Astrocyte of the cerebellum (primary cell): ENCODE measurements at regions not wholly inside any gene's neighbourhood (a gene's known extent, or its start where the extent isn't known, plus 50 kb on each side); places are given as distances from the start of the nearest gene placed in this dataset.

Experiments
- DNase-seq: peaks from one replicate; pipeline ENCODE4 v3.0.0-alpha.2; 2011; ENCODE audit warnings: low read depth
- H3K4me3 ChIP-seq: 2 replicates; pipeline ENCODE4 v1.5.1; 2011; ENCODE audit warnings: mild to moderate bottlenecking, low read depth, low read length, moderate library complexity
- in situ Hi-C: cut with HindIII; loops from 2 replicates; pipeline ENCODE4 v1.10.0; 2017; ENCODE audit warnings: low sequenced_read_pairs
- TF ChIP-seq, protein P1 (sequence below): IDR thresholded peaks from 2 replicates; pipeline ENCODE4 v1.5.1; 2012; ENCODE audit warnings: low read length, low read depth, moderate library complexity, mild to moderate bottlenecking; ENCODE audit errors: missing control alignments

DNA sequence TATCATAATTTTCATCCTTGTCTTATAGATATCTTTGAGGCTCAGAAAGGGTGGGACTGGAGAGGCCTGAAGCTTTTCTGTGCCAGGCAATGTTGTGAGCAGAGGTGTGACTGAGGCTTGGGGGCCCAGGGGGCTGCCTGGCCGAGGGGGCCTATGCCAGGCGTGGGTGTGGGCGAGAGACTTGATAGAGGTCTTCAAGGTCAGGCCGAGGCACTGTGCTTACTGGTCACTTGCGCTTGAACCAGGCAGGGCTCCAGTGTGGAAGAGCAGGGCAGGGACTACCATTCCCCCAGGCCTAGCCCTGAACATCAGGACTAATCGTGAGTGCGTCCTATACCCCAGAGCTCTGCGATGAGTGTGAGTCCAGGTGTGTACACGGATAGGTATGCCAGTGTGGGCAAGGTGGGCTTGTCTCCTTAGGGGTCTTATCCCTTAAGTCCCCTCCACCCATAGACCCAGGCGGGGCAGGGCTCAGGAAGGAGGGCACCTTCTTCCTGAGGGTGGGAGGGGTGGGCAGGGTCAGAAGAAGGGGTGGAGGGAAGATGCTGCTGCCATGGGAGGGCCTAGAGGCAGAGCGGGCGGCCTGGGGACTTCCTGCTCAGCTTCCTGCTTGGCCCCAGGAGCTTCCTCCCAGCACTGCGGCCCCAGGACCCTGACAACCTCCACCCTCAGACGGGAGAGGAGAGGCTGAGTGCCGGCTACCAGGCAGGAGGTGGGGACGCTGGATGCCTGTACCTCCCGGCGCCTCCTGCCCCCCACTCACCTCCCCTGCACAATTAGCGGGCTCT is 84.7 kb downstream of the LINGO1 start:
- in situ Hi-C loops = loop anchor here (25.0 kb wide), 1 partner anchor 336 kb away; no protein-coding TSS in a partner anchor
- H3K4me3 ChIP-seq = no peak overlapping the region
- DNase-seq = no peak
- TF ChIP-seq, protein P1, sequence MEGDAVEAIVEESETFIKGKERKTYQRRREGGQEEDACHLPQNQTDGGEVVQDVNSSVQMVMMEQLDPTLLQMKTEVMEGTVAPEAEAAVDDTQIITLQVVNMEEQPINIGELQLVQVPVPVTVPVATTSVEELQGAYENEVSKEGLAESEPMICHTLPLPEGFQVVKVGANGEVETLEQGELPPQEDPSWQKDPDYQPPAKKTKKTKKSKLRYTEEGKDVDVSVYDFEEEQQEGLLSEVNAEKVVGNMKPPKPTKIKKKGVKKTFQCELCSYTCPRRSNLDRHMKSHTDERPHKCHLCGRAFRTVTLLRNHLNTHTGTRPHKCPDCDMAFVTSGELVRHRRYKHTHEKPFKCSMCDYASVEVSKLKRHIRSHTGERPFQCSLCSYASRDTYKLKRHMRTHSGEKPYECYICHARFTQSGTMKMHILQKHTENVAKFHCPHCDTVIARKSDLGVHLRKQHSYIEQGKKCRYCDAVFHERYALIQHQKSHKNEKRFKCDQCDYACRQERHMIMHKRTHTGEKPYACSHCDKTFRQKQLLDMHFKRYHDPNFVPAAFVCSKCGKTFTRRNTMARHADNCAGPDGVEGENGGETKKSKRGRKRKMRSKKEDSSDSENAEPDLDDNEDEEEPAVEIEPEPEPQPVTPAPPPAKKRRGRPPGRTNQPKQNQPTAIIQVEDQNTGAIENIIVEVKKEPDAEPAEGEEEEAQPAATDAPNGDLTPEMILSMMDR = no peak

- no peak for DNase-seq
- TF ChIP-seq, protein P1 = no peak
- no peak overlapping the region for H3K4me3 ChIP-seq
- in situ Hi-C loops = loop anchor here (25.0 kb wide), 1 partner anchor 335 kb away; no protein-coding TSS in a partner anchor
These were observed 85.8 kb downstream of the LINGO1 start for GRCh38 chr15:77546870-77547269.

GRCh38 chr15:77546050-77546501 is 86.6 kb downstream of the LINGO1 start:
- TF ChIP-seq, protein P1 = no peak
- in situ Hi-C loops = loop anchor here (25.0 kb wide), 1 partner anchor 334 kb away; no protein-coding TSS in a partner anchor
- H3K4me3 ChIP-seq = no peak overlapping the region
- peak; percentile 71 for DNase-seq

DNA sequence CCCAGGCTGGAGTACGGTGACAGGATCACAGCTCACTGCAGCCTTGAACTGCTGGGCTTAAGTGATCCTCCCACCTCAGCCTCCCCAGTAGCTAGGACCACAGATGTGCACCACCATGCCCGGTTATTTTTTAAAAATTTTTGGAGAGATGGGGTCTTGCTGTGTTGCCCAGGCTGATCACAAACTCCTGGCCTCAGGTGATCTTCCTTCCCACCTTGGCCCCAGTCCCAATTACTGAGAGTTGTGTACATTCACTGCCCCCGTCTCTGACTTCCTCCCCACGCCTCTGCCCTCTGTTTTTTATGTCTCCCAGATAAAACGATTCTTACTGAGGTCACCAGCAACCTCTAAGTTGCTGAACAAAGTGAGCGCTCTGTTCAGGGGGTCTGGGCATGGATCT is 87.7 kb downstream of the LINGO1 start:
- TF ChIP-seq, protein P1 = no peak
- in situ Hi-C loops = loop anchor here (25.0 kb wide), 1 partner anchor 333 kb away; no protein-coding TSS in a partner anchor
- no peak overlapping the region for H3K4me3 ChIP-seq
- DNase-seq = no peak

- H3K4me3 ChIP-seq = no peak overlapping the region
- in situ Hi-C loops = loop anchor here (25.0 kb wide), 1 partner anchor 332 kb away; no protein-coding TSS in a partner anchor
- TF ChIP-seq, protein P1 = no peak
- DNase-seq = no peak
These were observed 88.5 kb downstream of the LINGO1 start for GRCh38 chr15:77544162-77544561.

DNA sequence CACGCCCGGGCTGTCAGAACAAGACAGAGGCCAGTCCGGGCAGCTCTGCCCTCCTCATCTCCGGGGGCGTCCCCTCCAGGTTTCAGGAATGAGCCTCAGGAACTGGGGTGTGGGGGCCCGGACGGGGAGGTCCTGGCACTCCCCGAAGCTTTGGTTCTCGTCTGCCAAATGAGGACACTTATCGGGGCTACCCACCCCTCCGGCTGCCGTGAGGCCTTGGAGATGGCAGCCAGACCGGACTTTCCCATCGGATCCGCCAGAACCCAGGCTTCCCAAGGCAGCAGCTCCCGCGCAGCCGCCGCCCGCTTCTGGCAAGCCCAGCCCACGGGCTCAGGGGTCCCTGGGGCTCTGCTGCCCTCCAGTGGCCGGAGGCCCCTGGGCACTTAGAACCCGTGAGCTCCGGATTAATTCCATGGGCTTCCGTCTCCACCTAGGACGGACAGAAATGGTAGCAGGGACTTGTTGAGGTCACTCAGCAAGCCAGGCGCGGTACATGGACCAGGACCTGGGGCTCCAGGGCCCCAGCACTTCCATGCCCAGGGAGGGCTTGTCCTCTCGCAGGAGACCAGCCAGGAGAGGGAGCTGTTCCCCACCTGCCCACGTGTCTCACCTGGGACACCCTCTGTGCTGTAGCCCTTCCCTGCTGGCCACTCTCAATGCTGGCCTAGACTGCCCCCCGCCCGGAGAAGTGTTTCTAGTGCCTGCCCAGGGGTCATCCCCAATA is 89.4 kb downstream of the LINGO1 start:
- TF ChIP-seq, protein P1 = peak; percentile 97
- in situ Hi-C loops = loop anchor here (25.0 kb wide), 1 partner anchor 331 kb away; no protein-coding TSS in a partner anchor
- DNase-seq = peak; percentile 71
- peak overlapping the region; percentile 34 for H3K4me3 ChIP-seq
